ENCODE measurements at regions not wholly inside any gene's neighbourhood (a gene's known extent, or its start where the extent isn't known, plus 50 kb on each side); places are given as distances from the start of the nearest gene placed in this dataset.
"Not testable (repeated sequence)": the region's sequence is repeated elsewhere in the genome, so short reads cannot be mapped to it uniquely, and the experiment has no call there.

DNA sequence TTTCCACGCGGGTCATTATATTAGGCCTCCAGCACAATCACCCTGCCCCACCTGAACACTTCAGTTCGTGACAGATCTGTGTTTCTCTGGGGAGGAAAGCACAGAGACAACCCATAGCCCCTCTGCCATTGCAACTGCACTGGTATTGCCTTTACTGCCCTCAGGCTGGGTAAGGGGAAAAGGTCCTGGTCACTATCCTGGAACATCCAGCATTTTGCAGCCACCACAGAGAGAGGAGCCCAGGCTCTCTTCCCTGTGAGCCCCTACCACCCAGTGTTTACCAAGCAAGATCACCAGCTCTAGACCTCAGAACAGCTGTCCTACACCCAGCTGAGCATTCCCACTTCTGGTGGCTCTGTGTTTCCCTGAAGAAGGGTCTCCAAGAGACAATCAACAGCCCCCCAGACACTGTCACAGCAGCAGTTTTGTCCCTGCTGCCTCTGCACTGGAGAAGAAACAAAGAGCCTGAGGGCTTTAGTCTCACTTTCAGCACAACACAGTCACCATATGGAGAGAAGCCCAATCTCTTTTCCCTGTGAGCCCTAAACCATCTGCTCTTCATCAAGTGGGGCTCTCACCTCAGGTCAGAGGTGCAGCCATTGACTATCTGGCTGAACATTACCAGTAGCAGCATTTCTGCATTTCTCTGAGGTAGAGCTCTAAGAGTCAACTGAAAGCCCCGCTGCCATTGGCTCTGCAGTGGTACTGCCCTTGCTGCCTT lies 655.2 kb upstream of the FAM174A start:
- no peak for DNase-seq

DNA sequence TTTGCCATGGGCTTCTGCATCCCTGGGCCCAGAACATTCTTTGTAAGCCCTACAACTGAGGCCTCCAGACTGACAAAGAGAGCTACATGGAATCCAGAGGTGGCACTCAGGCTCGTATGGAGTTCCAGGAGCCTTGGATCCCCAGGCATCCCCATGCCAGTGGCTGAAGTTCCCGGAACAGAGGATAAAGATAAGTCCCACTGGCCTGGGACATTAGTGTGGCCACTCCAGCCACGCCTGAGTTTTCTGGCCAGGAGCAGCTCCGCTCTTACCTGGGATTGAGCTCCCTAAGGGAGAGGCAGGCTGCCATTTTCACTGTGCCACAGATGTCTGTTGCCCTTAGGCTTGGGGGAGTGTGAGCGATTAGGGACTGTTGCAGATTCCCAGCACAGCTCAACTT lies 656.3 kb upstream of the FAM174A start:
- no peak for DNase-seq

DNA sequence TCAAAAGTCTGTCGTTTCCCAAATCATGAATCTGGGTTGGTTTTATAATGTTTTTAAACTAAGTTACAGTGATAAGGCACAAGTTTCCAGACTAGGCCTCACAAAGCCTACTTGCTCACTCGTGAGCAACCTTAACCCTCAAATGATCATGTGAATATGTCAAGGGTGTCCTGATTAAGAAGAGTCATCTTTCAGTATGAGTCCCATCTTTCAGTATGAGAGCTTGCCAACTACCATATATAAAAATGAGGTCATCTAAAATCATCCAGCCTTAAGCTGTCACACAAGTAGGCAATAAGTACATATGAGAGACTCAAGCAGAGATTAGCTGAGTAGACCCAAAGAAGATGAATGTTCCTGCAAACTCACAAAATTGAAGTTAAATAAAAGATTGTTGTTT lies 668.4 kb upstream of the FAM174A start:
- no peak for DNase-seq

DNA sequence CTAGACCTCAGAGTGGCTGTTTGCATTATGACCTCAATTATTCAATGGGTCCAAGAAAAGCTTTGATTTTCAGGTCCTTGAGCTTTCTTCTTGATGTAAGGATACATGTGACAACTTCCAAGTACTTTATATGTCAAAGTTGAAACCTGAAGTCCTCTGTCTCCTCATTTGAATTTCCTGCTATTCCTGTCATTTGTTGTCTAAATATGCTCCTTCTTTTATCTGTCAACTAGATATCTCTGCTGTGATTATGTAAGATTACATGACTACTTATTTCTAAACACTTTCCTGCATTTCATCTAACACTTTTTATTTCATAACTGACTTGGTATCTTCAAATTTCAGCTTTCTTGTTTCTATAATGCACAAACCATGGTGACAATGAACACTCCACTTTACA lies 670.0 kb upstream of the FAM174A start:
- DNase-seq, result no peak

DNA sequence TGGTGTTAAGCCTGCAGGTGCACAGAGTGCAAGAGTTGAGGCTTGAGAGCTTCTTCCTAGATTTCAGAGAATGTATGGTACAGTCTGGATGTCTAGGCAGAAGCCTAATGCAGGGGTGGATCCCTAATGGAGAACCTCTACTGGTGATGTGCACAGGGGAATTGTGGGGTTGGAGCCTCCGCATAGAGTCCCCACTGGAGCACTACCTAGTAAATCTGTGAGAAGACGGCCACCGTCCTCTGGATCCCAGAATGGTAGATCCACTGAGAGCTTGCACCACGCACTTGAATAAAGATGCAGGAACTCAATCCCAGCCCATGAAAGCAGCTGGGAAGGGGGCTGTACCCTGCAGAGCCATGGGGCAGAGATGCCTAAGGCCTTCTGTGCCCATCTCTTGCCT lies 699.4 kb upstream of the FAM174A start:
- DNase-seq, result no peak

DNA sequence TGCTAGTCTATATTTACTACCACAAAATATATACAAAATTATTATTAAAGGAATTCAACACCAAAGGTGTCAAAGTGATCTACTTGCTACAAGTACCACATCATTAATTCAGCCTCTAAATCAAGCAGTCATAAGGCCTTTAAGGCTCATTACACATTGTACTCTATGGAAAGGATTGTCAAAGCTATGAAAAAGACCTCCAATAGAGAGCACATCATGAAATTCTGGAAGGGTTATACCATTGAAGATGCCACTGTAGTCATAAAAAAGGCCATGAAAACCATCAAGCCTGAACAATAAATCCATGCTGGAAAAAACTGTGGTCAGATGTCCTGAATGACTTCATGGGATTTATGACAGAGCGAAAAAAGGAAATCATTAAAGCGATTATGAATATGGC lies 708.0 kb upstream of the FAM174A start:
- DNase-seq, result no peak

DNA sequence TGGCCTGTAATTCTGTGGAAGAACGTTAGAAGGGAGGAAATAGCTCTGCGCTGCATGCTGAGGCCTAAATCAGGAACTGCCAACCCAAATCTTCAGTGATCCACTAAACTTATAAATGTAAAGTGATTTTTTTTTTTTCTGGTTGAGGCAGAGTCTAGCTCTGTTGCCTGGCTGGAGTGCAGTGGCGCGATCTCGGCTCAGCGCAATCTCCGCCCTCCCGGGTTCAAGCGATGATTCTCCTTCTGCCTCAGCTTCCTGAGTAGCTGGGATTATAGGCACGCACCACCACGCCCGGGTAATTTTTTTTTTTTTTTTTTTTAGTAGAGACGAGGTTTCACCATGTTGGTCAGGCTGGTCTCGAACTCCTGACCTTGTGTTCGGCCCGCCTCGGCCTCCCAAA lies 717.4 kb upstream of the FAM174A start:
- no peak for DNase-seq

DNA sequence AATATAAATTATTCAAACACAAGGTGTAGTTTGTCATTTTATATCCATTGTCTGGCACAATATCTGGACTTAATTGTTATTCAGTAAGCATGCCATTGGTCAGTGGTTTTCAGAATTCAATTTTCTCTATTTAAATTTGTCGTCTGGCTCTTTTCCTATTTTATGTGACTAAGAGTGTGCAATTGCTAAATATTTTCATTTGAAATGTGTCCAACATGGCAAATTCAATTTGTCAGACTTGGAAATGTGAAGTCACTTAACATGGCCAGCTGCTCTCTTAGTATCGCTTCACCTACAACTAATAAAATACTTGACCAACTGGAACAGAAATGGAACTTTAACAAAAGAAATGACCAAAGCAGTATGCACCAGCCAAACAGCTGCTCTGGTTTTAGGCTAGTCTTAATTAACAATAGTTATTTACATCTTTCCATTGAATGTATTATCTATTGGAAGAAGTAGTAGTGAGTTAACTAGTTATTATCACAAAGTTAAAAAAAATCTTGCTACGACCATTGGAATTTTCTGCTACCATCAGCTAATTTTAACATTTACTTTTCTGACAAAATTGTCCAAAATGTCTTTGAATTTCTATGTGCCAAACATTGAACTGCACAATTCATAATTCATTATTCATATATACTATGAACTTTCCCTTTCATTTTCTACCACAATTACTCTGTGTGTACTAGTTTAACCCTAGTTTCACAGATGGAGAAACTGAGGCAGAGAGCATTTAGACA lies 720.7 kb upstream of the FAM174A start:
- no peak for DNase-seq

DNA sequence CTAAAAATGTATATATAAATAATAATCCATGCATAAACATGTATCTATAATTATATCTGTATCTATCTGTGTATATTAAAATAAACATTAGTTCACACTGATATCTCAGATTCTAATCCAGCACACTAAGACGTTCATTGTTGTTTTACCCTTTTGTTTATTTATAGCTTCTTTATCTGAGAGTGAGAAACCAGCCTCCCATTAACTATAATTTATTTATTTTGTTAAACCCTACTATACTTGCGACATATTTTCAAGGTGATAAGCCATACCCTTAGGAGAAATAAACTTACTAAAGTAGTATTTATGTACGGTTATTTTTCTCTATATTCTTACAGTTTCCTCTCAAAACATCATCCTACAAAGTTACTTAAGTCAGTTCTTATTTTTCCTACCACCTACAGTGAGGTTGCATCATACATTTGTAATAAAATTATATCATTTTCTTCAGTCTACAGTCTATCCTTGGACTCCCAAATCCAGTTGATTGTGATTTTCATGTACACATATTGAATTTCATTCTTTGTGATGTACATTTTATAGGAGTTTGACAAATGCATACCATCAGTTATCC lies 726.4 kb upstream of the FAM174A start:
- no peak for DNase-seq

DNA sequence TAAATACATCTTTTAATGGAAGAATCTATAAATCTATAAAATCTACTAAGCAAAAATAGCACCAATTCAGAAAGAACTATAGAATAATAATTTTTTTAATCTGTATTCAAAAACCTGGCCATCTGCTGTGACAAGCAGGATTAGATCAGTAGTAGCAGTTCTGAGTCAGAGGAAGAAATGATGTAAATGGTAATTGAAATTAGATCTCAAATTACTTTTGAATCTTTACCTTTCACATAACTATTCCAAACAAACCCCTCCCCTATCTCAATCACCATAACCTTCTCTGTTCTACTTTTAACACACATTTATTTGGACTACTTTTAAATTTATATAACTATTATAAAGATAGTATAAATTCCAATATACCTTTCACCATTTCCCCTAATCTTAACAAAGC lies 727.8 kb upstream of the FAM174A start:
- DNase-seq, result no peak

DNA sequence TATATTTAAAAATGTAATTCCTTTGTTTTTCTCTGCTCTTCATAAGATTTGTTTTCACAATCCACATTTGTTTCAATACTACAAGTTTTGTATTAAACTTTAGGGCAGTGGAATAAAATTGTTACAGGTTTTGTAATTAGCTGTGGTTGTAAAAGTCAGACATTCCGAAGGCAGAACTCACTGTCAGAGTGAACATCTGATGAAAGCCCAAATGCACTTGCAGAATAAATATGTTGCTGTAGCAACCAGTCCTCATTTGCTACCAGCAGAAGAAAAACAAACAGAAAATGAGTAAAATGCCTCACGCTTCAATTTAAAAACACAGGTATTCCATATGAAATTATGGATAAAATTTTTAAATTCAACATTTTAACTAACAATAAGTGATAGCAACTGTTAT lies 740.1 kb upstream of the FAM174A start:
- DNase-seq, result no peak

DNA sequence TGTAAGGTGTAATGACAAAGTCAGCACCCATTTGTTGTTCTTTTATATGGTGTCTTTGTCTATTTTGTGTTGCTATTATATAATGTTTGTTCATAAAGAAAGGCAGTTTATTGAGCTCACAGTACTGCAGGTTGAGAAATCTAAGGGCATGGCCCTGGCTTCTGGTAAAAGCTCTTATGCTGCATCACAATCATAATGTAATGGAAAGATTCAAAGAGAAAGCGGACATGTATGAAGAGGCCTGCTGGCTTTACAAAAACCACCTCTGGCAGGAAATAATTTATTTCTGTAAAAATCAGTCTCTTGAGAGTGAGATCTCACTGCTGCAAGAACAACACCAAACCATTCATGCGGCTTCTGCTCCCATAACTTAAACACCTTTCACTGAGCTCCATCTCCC lies 746.7 kb upstream of the FAM174A start:
- no peak for DNase-seq

DNA sequence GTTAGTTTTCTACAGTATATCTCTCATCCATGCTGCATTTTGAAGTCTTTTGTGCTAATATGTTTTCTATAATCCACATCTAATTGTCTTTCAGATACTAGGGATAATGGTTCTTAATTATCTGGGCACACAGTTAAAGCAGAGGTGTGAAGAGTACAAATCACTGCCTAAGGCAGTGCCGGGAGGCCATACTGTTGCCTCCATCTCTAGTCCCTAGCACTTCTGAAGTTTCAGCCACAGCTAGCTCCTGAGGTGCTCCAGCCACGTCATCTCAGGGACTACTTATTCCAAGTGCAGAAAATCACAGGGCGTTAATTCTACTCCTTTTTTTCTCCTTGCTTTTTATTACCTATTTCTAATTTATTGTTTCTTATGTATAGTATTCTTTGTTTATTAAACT lies 760.0 kb upstream of the FAM174A start:
- no peak for DNase-seq

DNA sequence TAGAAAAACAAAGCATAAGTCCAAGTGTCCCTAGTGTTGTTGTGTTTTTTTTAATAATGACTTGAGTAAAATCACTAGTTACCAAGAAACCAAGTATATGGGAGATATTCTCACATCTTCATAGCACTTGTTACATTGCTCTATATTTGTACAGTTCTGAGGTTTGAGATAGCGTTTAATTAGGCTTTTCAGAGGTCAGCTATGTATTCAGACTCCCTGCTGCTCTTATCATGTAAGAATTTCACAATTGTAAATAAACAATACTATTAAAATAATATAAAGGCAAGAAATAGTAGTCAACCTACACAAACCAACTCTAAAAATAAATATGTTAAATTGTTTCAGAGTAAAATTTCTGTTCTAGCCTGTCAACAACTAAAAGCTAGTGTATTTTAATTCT lies 761.9 kb upstream of the FAM174A start:
- no peak for DNase-seq

DNA sequence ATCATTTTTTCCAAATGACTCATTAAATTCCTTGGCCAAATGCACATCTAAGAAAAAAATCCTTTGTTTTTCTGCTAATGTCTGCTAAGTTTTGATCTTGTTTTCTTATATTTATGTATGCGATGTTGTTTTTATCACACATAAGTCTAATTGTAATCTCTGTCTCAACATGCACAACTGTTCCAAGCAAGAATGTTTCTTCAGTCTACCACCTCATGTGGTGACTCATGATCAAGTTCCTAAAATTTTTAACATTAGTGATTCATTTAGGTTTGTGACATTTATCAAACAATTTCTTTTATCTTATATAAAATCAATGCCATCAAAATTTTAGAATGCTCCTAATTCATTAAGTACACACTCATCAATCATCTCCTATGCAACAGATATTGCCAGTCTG lies 763.9 kb upstream of the FAM174A start:
- DNase-seq, result no peak

DNA sequence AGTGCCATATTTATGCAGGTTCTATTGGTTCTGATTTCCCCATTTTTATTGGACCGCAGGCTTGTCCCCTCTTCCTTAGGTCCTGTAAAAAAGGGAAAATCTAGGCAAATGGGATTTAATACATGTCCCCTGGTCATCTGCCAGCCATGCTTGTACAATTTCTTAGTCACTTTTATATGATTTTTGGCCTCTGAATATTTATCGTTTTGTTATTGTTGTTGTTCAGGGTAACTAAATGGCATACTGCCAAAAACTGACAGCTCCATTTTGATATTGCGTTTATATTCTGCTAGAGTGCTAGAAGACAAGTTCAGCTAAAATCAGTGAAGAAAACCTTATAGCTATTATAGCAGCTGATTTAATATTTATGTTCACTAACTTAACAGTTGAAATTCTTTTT lies 770.2 kb upstream of the FAM174A start:
- DNase-seq, result no peak

DNA sequence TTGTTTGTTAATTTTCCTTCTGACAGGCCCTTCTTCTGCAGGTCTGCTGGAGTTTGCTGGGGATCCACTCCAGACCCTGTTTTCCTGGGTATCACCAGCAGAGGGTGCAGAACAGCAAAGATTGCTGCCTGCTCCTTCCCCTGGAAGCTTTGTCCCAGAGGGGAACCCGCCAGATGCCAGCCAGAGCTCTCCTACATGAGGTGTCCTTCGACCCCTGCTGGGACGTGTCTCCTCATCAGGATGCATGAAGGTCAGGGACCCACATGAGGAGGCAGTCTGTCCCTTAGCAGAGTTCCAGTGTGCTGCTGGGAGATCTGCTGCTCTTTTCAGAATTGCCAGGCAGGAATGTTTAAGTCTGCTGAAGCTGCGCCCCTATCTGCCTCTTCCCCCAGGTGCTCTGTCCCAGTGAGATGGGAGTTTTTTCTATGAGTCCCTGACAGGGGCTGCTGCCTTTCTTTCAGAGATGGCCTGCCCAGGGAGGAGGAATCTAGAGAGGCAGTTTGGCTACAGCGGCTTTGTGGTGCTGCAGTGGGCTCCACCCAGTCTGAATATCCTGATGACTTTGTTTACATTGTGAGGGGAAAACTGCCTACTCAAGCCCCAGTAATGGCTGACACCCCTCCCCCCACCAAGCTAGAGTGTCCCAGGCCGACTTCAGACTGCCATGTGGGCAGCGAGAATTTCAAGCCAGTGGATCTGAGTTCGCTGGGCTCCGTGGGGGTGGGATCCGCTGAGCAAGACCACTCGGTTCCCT lies 772.0 kb upstream of the FAM174A start:
- DNase-seq, result no peak

DNA sequence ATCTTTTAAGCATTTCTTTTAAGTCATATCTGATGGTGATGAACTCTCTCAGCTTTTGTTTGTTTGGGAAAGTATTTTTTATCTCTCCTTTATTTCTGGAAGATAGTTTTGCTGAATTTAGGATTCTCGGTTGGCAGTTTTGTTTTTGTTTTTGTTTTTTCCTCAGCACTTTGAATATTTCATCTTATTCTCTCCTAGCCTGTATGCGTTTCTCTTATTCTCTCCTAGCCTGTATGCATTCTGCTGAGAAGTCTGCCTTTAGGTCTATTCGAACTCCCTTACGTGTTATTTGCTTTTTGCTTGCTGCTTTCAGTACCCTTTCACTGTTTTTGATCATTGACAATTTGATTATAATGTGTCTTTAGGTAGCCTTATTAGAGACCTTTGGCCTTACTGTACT lies 787.8 kb upstream of the FAM174A start:
- DNase-seq, result no peak

DNA sequence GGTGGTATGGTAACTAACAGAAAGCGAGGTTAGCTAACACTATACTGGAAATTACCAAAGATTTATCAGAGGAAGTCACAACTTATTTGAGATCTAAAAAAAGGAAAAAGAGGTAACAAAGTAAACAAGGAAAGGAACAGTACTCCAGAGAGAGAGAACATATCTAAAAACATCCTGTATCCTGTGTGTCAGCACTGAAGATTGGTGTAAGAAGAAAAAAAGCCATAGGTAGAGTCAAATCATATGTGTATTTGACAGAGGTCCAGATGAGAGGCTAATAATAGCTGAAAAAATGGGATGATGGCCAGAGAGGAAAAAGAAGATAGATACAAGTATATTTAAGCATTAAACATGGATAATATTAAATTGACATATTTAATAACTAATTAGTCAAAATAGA lies 802.0 kb upstream of the FAM174A start:
- not testable (repeated sequence) for DNase-seq

DNA sequence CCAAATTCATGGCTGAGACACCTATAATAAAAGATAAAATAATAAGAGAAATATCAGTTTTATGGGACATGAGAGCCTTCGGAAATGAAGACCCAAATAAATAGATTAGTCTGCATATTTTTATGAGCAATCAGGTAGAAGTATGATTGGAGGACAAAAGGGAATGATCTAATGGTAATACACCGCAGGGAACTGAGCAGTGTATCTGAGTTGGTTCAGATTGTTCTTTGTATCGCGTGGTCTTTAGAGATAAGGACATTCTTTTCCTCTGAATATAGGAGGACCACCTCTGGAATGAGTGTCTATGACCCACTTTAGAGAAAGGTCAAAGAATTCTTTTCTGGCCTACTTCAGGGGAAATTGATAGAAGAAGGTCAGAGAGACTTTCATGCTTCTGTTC lies 801.8 kb upstream of the CHD1 start:
- not testable (repeated sequence) for DNase-seq

DNA sequence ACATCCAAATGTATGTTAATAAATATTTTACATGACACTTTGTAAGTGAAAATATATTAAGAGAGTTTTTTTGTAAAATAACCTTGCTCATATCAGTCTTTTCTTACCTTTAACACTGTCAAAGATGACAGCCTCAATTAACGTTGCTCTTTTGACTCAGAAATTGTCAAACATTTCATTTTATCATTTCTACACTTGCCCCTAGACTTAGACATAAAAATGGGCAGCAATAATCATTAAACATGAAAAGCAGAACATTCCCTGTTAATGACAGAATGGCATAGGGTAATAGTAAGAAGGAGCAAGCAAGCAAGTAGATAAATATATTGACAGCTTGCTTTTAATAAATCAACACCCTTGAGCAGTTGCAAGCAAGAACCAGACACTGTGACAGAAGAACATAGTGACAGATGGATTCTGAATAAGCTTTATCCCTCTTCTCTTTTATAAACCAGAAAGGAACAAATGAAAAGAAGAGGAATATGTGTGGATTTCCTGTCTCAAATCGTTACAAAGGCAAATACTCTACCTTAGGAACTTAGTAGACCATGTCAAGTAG lies 796.0 kb upstream of the CHD1 start:
- DNase-seq, result no peak

DNA sequence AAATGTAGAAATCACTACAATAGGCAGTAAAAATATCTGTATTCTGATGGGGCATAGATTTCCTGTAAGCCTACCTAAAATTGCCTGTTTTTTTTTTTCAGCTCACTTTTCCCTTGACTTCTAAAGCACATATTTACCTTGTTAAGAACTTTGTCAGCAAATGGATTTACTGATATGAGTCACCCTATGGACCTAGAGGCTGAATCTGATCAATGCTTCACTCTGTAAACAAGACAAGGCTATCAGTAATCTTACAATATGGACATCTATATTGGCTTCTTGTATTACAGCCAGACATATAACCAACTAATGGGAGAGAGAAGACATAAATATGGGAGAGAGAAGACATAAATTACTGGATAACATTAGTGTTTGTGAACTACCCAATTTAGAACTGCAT lies 792.7 kb upstream of the CHD1 start:
- no peak for DNase-seq

DNA sequence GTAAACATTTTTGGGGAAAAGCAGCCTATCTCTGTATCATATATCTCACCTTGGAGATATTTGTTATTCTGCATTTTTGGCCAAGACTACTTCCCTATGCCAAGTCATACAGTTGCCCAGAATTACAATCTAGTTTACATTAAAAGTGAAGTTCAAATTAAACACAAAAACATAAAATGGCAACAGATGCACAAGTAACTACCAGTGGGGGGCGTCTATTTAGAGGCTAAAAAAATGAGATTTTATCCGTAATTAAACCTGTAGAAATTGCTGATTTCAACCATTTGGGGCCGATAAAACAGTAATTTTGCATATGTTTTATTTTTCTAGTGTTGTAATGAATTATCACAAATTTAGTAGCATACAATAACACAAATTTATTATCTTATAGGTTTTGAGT lies 787.1 kb upstream of the CHD1 start:
- no peak for DNase-seq
